ENCODE measurements at regions not wholly inside any gene's neighbourhood (a gene's known extent, or its start where the extent isn't known, plus 50 kb on each side); places are given as distances from the start of the nearest gene placed in this dataset.
"Not testable (repeated sequence)": the region's sequence is repeated elsewhere in the genome, so short reads cannot be mapped to it uniquely, and the experiment has no call there.

DNA sequence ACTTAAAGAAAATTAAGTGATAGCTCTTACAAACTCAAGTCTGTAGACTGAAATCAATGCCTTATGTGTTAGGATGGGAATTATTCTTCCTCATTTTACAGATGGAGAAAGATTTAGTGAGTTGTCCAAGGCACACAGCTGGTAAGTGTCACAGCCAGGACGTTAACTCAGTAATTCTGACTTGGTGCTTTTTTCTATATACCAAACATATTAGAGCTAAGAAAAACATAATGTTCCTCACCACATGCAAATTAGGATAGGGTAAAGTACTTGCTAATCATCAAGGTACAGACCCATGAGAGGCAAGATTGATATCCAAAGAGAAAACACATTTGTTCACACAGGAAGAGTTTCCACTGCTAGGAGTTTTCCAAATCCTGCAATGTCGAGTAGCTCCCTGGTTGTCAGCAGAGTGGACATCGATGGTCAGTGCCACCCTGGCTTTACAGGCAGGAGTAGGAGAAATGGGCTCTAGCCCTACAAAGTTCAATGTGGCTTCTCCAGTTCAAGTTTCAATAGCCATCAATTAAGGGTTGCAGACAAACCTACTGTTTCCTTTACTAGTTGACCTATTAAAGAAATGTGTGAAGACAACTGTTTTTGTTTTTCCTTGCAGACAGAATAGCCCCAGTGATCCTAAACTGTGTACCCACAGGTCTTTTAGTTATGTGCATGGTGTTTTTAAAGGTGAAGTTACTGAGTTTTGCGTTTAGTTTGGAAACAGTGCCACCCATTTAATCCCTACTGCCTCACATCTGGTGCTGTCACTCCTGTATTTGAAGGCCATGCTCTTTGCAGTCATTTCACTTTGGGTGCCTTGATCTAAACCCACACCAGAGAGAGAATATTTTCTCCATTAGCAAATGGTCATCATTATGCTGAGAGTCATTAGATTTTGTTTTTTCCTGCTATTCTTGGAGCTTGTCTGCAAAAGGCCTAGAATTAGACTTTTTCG lies 460.8 kb upstream of the SMARCA2 start:
- Mint-ChIP-seq H3K4me3 (no peak overlapping the region), H3K36me3 (ENCODE audit: low read depth) (no peaks in the 10 kb centered on the region), H3K4me1 (peaks cover 20% of the 10 kb centered on the region), H3K9me3 (peaks cover 21% of the 10 kb centered on the region), H3K27me3 (ENCODE audit: low read depth) (no peaks in the 10 kb centered on the region), H3K27ac (no peak overlapping the region)
- TF ChIP-seq, protein P1, sequence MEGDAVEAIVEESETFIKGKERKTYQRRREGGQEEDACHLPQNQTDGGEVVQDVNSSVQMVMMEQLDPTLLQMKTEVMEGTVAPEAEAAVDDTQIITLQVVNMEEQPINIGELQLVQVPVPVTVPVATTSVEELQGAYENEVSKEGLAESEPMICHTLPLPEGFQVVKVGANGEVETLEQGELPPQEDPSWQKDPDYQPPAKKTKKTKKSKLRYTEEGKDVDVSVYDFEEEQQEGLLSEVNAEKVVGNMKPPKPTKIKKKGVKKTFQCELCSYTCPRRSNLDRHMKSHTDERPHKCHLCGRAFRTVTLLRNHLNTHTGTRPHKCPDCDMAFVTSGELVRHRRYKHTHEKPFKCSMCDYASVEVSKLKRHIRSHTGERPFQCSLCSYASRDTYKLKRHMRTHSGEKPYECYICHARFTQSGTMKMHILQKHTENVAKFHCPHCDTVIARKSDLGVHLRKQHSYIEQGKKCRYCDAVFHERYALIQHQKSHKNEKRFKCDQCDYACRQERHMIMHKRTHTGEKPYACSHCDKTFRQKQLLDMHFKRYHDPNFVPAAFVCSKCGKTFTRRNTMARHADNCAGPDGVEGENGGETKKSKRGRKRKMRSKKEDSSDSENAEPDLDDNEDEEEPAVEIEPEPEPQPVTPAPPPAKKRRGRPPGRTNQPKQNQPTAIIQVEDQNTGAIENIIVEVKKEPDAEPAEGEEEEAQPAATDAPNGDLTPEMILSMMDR (IDR thresholded peaks at IDR 0.05; ENCODE audit: unreplicated experiment in 3 of 3), result no peak

DNA sequence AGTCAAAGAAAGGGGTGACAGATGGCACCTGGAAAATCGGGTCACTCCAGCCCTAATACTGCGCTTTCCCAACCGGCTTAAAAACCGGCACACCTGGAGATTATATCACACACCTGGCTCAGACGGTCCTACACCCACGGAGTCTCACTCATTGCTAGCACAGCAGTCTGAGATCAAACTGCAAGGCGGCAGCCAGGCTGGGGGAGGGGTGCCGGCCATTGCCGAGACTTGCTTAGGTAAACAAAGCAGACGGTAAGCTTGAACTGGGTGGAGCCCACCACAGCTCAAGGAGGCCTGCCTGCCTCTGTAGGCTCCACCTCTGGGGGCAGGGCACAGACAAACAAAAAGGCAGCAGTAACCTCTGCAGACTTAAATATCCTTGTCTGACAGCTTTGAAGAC lies 456.5 kb upstream of the SMARCA2 start:
- H3K36me3 Mint-ChIP-seq (ENCODE audit: low read depth); H3K4me3 Mint-ChIP-seq; H3K27ac Mint-ChIP-seq; H3K27me3 Mint-ChIP-seq (ENCODE audit: low read depth): not testable (repeated sequence)
- Mint-ChIP-seq H3K4me1 (peaks cover 11% of the 10 kb centered on the region), H3K9me3 (peaks cover 36% of the 10 kb centered on the region)

DNA sequence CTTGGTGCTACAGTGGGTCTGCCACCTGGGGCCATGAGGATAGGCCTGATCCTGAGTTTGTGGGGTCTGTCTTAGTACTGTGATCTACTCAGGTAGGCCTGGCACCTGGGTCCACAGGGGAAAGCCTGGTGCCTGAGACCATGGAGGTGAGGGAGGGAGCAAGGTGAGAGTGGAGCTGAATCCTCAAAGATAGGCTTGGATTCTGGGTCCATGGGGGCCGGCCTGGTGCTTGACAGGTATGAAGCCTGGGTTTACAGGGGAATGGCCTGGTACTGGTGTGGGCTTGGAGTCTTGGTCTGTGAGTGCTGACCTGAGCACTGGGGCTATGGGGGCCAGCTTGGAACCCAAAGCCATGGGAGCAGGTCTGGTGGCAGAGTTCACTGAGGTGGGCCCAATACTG lies 439.2 kb upstream of the SMARCA2 start:
- Mint-ChIP-seq H3K27ac (no peak overlapping the region), H3K4me1 (no peaks in the 10 kb centered on the region), H3K9me3 (peaks cover 18% of the 10 kb centered on the region), H3K36me3 (ENCODE audit: low read depth) (no peaks in the 10 kb centered on the region), H3K27me3 (ENCODE audit: low read depth) (no peaks in the 10 kb centered on the region), H3K4me3 (no peak overlapping the region)
- TF ChIP-seq, protein P1 (IDR thresholded peaks at IDR 0.05; ENCODE audit: unreplicated experiment in 3 of 3), result no peak

DNA sequence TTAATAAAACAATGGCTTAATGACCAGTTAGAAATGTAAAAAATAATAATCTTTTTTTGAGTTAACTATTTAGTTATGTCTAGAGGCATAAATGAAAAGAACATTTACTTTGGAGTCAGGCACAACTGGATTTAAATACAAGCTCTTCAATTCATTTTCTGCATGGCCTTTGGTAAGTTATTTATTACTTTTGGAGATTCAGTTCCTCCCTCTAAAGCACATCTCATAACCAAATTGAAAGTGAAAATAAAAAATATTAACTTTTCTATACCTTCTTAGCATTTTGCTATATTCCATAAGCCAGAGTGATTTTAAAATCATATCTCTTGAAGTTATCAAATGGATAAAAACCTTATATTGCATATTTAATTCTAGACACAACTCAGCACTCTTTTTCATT lies 434.9 kb upstream of the SMARCA2 start:
- H3K4me3 Mint-ChIP-seq, result no peak overlapping the region
- no peaks in the 10 kb centered on the region for H3K36me3 Mint-ChIP-seq (ENCODE audit: low read depth)
- no peaks in the 10 kb centered on the region for H3K27me3 Mint-ChIP-seq (ENCODE audit: low read depth)
- TF ChIP-seq, protein P1 (IDR thresholded peaks at IDR 0.05; ENCODE audit: unreplicated experiment in 3 of 3), result no peak
- H3K4me1 Mint-ChIP-seq, result no peaks in the 10 kb centered on the region
- H3K27ac Mint-ChIP-seq, result no peak overlapping the region
- H3K9me3 Mint-ChIP-seq, result peaks cover 15% of the 10 kb centered on the region

DNA sequence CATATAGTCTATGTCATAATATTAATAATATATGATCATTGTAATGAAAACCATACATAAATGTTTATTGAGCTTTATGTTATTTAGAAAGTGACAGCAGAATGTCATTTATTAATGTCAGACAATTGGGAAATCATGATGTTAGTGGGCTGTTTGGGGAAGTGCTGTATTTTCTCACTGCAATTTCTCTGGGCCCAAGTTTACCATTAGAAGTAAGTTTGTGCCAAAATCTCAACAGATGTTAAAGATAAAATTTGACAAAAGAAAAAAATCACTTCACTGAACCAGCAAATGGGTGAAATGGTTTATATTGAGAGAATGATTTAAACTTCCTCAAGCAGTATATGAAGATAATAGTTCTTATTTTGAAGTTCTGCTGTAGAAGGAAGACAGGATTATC lies 433.2 kb upstream of the SMARCA2 start:
- TF ChIP-seq, protein P1 (IDR thresholded peaks at IDR 0.05; ENCODE audit: unreplicated experiment in 3 of 3), result no peak
- Mint-ChIP-seq H3K36me3 (ENCODE audit: low read depth) (no peaks in the 10 kb centered on the region), H3K27ac (no peak overlapping the region)

DNA sequence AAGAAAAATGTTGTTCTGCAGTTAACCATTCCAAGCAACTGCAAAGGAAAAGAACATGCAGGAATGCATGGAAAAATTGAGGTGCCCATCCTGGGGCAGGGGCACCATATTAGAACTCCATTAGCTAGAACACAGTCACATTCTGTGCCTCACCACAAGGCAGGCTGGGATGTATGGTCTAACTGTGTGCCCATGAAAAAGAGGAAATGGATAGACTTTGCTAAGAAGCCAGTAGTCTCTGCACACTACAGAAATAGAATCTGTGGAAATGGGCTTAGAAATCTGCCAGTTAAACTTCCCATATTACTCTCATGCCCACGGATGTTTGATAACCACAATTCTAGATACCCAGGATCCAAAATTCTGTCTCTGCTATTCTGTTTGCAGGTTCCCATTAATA lies 423.8 kb upstream of the SMARCA2 start:
- TF ChIP-seq, protein P1 (IDR thresholded peaks at IDR 0.05; ENCODE audit: unreplicated experiment in 3 of 3), result no peak
- H3K4me3 Mint-ChIP-seq, result no peak overlapping the region
- no peaks in the 10 kb centered on the region for H3K4me1 Mint-ChIP-seq
- H3K9me3 Mint-ChIP-seq, result peaks cover 13% of the 10 kb centered on the region
- peaks cover 4% of the 10 kb centered on the region for H3K27me3 Mint-ChIP-seq (ENCODE audit: low read depth)
- H3K27ac Mint-ChIP-seq, result no peak overlapping the region
- no peaks in the 10 kb centered on the region for H3K36me3 Mint-ChIP-seq (ENCODE audit: low read depth)

More for the DNA sequence above, 433.2 kb upstream of the SMARCA2 start:
- Mint-ChIP-seq H3K9me3 (peaks cover 16% of the 10 kb centered on the region), H3K4me3 (no peak overlapping the region), H3K27me3 (ENCODE audit: low read depth) (no peaks in the 10 kb centered on the region), H3K4me1 (no peaks in the 10 kb centered on the region)

All from nephron (organoid).